Non-pigmented ciliary epithelial cell (primary cell): ENCODE measurements at regions not wholly inside any gene's neighbourhood (a gene's known extent, or its start where the extent isn't known, plus 50 kb on each side); places are given as distances from the start of the nearest gene placed in this dataset.
"Not testable (repeated sequence)": the region's sequence is repeated elsewhere in the genome, so short reads cannot be mapped to it uniquely, and the experiment has no call there.

Experiments used
- DNase-seq: peaks from one replicate; pipeline ENCODE4 v3.0.0-alpha.2; 2010; ENCODE audit warnings: low read depth

DNA sequence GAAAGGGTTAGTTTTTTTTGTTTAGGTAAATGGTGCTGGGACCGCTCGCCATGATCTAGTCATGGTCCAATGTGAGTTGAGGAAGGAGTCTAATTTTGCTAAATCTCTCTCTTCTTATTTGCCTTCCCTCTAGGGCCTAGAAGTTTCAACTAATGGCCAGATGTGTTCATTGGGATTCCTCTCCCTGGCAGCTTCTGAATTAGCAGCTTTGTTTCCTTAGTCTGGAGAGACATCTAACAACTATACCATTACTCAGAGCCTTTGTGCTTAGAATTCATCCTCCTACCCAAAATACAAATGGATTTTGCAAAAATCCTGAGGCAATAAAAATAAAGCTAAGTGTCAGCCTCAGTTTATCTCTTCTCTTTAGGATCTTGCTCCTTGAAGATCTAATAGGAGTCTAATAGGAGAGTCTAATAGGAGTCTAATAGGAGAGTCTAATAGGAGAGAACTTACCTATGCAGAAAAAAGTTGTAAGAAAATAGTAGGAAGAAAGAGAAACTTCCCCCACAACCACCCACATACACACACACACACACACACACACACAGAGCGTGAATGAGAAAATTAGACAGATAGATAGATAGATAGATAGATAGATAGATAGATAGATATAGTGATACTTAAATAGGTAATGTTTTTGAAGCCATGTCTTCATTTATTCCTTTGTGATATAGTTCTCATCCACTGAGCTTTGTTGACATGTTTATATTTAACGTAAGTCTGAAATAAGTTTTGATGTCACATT, 980.5 kb upstream of the CNTN5 start:
- no peak for DNase-seq

DNA sequence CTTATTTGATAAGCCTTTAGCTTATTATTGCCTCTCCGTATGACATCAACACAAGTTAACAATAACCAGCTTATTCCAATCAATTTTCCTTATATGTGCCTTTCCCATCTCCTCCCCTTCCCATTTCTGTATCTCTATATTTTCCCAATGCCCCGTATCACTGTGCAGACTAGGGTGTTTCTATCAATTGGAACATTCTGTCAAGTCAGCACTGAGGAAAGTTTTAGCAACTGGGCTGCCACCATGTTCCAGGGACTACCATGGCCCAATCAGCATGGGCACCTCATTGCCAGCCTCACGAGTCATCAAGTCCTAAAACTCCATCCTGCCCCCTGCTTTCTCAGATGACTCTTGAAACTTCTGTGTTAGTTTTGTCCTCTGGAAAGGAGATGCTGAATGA, 973.1 kb upstream of the CNTN5 start:
- no peak for DNase-seq

DNA sequence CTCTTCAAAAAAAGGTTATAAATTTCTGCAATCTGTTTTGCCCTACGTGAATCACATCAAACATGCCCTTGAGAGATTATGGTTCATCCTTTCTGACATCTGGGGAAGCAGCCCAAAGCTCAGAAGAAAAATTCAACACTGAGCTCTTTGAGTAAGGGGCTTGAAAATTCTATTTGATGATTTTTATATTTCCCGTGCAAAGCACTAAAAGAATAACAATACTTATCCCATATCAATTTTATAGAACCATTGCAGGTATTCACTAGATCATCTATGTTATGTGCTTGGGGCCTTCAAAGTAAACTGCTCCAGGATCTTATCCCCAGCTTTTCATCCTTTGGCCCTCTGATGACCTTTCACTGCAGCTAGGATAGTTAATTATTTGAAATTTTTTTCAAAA, 966.9 kb upstream of the CNTN5 start:
- DNase-seq: no peak

DNA sequence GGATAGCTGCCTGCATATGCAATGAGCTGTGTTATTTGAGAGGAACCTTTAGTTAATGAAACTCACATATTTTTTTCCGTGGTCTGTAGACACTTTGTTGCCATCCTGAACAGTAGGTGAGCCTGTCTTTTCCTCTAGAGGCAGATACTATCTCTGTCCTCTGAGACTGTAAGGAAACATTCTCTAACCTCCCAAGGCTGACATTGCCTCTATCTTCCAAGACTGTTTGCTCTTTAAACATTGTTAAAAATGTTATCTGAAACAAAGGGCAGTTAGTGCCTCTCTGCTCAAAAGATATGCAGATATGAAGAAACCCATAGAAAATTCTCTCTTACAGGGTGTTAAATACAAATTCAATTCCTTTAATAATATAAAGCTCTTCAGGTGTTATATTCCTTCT, 963.8 kb upstream of the CNTN5 start:
- DNase-seq: no peak

DNA sequence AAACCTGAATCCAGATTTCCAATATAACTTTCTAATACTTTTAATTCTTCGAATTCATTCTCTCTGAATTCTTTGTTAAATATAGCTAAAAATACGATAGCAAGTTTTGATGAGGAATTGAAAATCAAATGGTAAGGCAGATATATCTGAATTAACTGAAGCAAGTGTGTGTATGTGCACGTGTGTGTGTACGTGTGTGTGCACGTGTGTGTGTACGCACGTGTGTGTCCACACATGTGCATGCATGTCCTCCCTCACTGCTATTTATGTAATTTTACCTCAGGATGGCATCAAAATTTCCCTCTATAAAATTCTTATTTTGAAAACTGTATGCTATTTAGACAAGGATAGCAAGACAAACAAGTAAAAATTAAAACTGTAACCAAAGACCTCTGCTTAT, 961.3 kb upstream of the CNTN5 start:
- no peak for DNase-seq

DNA sequence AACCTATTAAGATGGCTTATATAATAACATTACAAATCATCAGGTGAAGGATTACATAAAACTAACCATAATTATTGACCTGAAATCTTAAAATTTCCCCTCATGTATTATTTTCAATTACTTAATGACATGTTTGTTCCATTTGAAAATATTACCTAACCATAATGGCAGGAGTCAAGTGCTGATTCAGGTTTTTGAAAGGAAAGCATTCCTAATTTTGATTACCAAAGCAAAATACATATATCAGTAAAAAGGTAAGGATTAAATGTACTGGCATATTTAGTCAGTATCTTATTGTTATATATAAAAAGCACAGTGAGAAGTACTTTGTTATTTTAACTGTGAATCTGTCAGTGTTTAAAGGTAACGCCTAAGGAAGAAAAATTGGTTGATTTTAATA, 960.0 kb upstream of the CNTN5 start:
- DNase-seq: no peak

DNA sequence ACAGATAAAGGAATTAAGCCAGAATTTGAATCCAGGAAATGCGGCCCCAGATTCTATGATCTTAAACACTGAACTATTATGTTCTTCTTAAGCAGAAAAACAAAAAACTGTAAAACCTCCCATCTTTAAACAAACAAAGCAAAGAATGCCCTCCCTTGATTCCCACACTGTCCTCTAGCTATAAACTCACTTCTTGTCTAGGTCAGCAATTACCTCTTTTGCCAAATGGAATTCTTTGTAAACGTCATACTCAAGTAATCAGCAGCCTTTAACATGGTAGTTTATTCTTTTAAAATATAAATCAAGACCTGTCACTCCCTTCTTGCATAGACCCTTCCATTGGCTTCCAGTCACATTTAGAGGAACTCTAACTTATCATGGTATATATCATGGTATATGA, 958.9 kb upstream of the CNTN5 start:
- DNase-seq: no peak

DNA sequence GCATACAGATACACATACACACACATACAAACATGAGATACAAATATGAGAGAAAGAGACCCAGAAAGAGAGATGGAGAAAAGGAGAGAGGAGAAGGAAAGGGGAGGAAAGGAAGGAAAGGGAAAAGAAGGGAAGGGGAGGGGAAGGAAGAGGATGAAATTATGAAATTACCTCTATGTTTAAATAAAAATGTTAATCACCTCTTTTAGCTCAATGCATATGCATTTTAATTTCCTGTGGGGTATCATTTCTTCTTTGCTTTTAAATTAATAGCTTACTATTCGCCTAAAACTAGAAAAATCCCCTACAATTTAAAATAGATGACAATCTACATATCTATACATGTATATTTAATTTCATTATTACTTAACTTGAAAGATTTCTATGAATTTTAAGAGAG, 958.0 kb upstream of the CNTN5 start:
- no peak for DNase-seq

DNA sequence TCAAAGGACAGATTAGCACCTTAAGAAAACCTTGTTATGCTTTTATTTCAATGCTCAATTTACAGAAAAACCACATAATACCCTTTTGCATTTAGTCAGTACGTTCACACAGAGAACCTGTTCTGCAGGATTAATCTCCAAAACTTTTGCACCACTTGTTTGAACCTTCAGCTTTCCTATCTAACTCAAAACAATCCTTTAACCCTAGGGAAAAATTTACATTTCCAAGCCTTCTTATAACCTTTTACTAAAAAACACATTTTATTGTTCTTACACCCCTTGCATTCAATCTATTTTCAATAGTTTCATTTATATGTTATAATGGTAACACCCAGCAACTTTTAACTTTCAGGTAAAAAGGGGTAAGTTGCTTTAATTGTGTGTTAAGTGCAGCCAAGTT, 952.5 kb upstream of the CNTN5 start:
- DNase-seq: no peak

DNA sequence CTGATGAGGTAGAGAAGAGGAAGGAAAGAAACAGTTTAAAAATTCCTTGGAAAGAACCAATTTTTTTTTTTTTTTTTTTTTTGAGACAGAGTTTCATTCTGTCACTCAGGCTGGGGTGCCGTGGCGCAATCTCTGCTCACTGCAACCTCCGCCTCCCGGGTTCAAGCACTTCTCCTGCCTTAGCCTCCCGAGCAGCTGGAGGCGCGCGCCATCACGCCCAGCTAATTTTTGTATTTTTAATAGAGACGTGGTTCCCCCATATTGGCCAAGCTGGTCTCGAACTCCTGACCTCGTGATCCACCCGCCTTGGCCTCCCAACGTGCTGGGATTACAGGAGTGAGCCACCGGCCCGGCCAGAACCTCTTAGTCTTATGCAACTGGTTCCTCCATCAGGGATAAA, 951.6 kb upstream of the CNTN5 start:
- not testable (repeated sequence) for DNase-seq

DNA sequence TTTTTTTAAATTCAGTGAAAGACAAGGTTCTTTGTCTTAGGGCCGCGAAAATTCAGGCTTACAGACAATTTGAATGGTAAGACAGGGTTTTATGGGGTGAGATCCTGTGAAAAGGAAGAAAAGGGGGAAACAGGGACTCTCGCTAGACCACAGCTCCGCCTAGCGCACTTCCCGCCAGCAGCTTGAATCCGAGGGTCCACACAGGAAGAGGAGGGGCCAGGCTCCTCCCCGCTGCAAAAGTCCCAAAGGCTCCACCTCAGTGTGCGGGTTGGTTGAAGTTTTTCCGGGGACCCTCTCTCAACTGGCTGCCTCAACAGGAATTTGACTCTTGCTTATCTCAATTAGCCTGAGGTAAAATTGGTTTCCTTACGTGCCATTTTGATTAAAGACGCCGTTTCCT, 950.9 kb upstream of the CNTN5 start:
- DNase-seq: no peak

DNA sequence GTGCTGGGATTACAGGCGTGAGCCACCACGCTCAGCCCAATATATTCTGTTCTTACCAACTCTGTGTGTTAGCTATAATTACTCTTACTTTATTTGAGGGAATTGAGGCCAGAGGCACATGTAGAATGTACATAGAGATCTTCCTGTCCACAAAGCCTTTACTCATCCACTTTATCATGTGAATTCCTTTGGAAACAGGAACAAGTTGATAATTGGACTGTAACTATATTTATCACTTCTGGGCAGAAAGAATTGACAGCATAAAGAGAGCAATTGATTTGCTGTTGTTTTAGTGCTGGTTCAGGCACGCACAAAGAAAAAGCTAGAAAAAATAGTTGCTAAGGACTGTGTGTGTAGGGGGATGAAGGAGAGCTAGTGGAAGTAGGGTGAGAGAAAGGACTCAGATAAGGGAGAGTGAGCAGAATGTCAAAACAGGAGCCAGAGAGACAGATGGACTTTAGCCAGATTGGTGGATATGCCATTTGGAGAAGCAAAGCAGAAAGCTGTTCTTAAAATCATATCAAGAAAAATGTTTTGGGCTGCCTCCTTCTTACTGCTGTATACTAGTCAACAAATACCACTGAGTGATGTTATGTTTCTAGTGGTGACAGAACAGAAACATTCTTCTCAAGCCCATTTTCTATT, 929.8 kb upstream of the CNTN5 start:
- DNase-seq: no peak

DNA sequence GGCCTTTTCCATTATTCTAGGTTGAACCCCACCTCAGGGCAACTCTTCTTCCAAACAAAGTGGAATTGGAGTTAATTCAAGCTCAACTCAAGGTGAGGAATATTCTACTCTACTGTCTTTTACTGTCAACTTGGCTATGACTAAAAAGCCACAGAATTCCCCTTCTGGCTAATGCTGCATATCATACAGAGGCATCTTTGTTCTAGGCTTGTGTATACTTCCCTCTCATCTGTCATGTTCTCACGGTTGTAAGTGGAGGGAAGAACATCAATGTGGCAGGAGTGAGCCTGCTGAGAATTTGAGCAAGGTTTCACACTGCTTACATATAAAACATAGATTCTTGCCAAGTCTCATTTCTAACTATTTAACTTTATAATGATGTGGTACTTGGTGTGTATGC, 921.4 kb upstream of the CNTN5 start:
- no peak for DNase-seq

DNA sequence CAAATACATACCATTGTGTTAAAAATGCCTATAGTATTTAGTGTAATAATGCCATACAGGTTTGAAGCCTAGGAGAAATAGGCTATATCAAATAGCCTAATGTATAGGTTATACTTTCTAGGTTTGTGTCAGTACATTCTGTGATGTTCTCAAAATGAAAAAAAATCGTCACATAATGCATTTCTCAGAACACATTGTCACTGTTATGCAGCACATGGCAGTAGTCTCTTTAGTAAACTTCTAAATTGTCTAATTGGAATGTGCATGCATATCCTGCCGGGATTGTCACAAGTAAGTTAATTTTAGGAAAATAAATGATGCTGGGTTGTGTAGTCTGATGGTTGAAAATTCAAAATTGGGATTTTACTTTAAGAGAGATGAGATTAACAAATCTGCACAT, 920.1 kb upstream of the CNTN5 start:
- no peak for DNase-seq

DNA sequence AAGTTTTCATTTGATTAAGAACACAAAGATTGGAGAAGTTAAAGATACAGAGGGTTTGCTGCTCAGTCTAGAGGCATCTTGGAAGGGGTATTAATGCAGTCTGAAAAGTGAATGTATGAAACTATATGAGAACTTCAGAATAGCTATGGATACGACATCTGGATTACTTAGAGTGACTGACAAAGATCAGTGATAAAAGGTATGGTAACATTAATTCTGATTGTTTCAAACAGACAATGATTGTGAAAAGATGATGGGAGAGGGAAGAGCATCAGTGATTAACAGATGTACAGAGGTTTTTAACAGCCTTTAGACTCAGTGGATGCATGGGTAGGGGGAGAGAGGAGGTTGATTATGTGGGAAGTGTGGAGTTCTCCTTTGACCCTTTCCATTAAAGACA, 919.4 kb upstream of the CNTN5 start:
- no peak for DNase-seq

DNA sequence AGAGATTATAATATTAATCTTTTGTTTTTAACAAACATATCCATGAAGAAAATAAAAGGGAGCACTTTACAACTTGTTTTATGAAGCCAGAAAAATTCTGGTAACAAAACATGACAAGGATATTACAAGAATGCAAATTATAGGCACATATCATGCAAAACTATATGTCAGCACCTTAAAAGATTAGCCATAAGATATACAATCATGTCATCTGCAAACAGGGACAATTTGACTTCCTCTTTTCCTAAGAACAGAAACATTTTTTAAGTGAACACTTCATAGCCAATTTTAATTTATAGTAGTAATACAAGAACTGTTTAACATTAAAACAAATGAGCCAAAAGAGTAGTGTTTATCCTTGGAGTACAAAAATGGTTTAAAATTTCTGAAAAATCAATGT, 916.5 kb upstream of the CNTN5 start:
- DNase-seq: no peak

DNA sequence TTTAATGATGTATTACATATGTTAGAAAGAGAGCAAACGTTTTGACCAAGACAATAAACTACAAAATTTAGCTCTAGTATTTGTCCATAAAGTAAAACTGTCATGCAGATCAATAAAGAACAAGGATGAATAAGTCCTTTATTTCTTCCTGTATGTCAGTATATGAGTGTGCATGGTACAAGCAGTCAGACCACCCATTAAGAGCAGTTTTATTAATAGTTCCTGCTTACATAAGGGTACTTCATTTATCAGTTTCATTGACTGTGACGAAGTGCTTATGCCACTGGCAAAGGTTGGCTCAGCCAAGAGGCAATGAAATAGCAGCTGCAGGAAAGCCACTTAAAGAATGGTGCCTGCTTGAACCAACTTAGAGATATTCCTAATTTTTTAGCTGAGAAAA, 913.0 kb upstream of the CNTN5 start:
- no peak for DNase-seq

DNA sequence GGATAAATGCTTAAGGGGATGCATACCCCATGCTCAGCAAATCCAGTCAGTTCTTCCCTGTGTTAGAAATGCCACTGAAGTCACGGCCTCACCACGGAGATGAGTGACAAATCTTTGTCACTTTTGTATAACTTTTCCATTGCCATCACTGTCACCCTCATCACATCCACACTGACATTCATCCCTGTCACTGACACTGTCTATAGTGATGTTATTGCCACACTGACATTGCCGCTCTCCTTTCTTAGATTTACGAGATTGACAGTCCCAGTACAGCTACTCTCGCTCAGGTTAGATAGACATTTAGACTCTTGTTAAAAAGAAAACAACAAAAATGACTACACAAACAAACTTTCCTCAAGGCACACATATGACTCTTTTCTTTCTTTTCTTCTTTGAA, 910.7 kb upstream of the CNTN5 start:
- DNase-seq: no peak

DNA sequence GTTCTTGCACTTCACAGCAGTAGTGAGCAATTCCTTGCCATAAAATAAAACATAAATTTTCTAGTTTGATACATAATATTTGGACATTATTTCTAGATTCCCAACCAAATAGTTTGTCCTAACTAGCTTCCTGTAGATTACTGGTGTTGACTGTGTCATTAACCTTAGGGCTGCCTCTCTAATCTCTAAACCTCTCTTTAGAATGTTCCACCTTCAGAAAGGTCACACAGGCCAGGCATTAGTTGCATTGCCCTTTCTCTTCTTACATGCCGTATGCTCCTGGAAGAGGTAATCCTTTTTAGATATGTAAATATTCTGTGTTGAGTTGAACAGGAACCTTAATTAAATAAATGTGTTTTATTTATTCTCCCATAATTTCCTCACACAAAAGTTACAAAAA, 904.9 kb upstream of the CNTN5 start:
- no peak for DNase-seq

DNA sequence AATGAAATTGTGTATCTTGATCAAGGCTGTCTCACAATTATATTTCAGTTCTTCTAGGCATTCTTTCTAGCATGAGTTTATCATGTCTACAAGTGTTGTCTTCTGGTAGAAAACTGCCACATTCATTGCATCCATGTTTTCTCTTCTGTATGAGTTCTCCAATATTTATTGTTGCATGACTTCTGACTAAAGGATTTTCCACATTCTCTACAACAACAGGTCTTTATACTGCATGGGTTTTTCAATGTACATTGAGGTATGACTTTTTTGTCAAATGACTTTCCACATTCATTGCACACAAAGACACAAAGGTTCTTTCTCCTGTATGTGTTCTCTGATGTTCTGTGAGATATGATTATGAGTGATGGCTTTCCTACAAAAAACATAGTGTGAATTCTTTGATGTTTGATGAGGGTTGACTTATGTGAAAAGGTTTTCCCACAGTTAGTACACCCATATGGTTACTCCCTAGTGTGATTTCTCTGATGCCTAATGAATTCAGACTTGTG, 890.6 kb upstream of the CNTN5 start:
- no peak for DNase-seq

DNA sequence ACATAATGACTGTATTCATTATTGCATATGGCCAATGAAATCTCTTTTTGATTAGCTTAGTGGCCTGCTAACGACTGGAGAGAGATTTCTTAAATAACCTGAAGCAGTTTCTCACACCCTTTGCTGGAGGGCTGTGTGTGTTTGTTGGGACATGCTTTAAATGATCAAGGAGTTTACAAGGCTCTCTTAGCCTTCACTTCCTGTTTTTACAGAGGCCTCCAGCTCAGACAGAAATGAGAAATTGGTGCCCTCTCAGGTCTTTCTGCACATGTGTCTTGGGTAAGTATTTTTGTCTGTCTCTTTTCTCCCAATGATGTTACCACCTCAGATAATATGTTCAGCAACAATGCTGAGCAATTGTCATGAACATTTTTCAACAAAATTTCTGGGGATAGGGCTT, 884.4 kb upstream of the CNTN5 start:
- DNase-seq: no peak

DNA sequence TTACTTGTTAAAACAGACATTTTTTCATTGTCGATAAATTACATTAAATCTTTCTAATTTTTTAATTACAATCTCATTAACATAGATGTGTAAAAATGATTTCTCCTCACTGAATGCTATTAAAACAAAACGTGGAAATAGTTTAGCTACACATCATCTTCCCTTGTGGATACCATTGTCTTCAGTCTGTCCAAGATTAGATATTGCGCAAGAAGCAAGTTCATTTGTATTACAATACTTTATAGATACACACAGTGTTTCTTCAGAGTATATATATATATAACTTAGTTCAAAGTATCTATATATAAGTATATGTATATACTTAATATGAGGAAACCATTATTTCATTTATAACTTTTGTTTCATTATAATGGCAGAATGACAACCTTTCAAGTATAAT, 883.3 kb upstream of the CNTN5 start:
- DNase-seq: no peak

DNA sequence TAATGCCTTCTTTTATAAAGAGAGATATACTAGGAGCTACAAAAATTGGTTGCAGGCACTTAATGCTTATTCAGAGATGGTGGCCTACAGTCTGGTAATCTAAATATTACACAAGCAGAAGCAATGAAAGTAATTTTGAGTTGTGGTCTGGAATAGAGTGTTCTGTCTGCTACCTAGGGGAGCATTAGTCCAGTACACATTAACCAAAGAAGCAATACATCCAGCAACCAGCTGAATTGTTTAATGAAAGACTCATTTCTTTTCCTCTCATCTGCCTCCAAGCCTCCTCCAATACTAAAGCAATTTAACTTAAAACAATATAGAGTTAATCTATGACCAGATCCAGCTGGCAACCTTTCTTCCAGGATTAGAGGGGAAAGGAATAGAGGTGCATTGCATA, 877.1 kb upstream of the CNTN5 start:
- DNase-seq: no peak

DNA sequence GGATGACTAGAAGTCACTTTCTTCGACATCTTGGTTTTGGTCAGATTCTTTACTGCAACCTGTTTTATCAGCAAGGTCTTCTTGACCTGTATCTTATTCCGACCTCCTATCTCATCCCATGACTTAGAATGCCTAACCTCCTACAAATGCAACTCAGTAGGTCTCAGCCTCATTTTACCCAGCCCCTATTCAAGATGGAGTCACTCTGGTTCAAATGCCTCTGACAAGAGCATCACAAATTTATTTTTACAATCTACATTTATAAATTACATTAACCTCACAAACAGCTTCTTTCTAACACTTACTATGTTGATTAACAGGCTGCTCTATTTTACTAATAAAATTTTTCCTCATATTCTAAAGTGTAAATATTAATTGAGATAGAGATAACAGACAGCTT, 867.0 kb upstream of the CNTN5 start:
- DNase-seq: no peak
